Stimulated activated CD4-positive, alpha-beta T cell treated with anti-CD3 and anti-CD28 coated beads, Interleukin-12 subunit alpha, Interleukin-12 subunit beta, amount 100 ng/mL, for 48 hours (primary cell): ENCODE measurements at regions not wholly inside any gene's neighbourhood (a gene's known extent, or its start where the extent isn't known, plus 50 kb on each side); places are given as distances from the start of the nearest gene placed in this dataset.

Source experiments
- DNase-seq, 3 donors: peaks; one replicate each; pipeline ENCODE4 v3.0.0-alpha.2; 2020; ENCODE audit warnings: low read depth in 2 of 3, low spot score in 1 of 3

- no peak for DNase-seq
Measured at GRCh38 chr18:76553715-76554546, 58.9 kb upstream of the ZNF516 start.

DNA sequence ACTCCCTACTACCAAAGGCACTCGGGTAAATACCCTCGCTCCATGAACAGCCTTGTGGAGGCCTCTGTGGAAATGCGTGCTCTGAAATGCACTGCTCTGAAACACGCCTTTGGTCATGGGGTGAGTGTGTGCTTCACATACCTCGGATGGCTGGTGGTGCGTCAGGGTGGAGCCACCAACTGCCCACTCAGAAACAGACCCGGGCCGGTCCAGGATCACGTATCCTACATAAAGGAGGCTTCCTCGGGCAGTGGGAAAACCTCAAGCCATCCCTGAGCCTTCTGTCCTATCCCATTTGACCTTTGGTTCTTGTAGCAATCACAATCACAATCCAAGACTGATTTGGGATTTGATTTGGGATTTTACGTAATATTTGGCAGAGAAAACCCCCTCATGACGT lies 53.5 kb upstream of the ZNF516 start:
- no peak for DNase-seq

DNA sequence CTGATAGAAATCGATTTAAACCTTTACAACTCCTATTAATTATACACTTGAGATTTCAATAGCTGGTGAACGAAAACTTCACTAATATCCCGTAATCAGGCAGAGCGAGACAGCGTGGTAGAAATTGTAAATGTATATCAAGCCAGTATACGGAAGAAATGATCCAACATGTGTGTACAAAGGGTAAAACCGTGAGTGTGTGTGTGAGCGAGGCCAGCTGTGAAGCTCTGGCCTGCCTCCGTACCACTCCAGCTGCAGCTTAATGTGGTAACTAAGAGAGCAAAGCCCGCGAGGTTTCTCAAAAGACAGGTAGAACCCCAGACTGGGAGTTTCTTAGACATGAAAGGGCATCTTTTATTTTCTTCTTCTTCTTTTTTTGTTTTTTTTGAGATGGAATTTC lies 52.3 kb upstream of the ZNF516 start:
- DNase-seq, result no peak

- DNase-seq, result no peak
Measured at GRCh38 chr18:76546436-76546835, 51.4 kb upstream of the ZNF516 start.

DNA sequence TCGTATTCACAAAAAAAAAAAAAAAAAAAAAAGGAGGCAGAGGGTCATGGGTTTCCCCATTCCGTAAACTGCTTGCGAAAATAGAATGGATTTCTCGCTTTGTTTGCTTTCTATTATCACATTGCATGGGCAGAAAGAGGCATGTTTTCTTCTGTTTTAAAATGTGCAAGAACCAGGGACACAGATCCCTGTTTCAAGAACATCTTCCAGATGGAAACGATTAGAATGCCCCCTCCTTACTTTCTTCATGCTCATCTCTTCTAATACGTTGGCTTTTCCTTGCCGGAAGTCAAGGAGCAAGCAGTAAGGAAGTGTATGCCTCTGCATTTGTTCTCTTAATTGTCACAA lies 51.0 kb upstream of the ZNF516 start:
- no peak for DNase-seq

- DNase-seq, result no peak
Measured at GRCh38 chr18:76545433-76546087, 50.5 kb upstream of the ZNF516 start.

- no peak for DNase-seq
Measured at GRCh38 chr18:76544511-76545345, 49.7 kb upstream of the ZNF516 start.
